ENCODE measurements at regions not wholly inside any gene's neighbourhood (a gene's known extent, or its start where the extent isn't known, plus 50 kb on each side); places are given as distances from the start of the nearest gene placed in this dataset.

- TF ChIP-seq CTCF (IDR thresholded peaks at IDR 0.05; ENCODE audit: low read depth, low read length) (no peak), POLR2A (IDR thresholded peaks at IDR 0.05; ENCODE audit: extremely low read depth, insufficient read length) (no peak), MYC (IDR thresholded peaks at IDR 0.05; ENCODE audit: low read depth, low read length) (no peak)
Measured at GRCh38 chr18:39523281-39523680, 1957.7 kb upstream of the CELF4 start.
